H9 (cell line): ENCODE measurements at regions not wholly inside any gene's neighbourhood (a gene's known extent, or its start where the extent isn't known, plus 50 kb on each side); places are given as distances from the start of the nearest gene placed in this dataset.

Experiments
- DNase-seq: peaks from one replicate; pipeline ENCODE4 v3.0.0-alpha.2; 2017
- H2AFZ ChIP-seq: one replicate; pipeline ENCODE4 v1.6.1; 2013; ENCODE audit warnings: mild to moderate bottlenecking, low read length, control low read depth, moderate library complexity
- H2AK5ac ChIP-seq: 2 replicates; pipeline ENCODE4 v1.6.1; 2013; ENCODE audit warnings: low read length, control low read depth, mixed read lengths; ENCODE audit not compliant: insufficient read length
- H2BK120ac ChIP-seq: one replicate; pipeline ENCODE4 v1.6.1; 2013; ENCODE audit warnings: low read depth, mild to moderate bottlenecking, low read length, control low read depth, inconsistent platforms; ENCODE audit not compliant: poor library complexity, severe bottlenecking
- H2BK12ac ChIP-seq: 2 replicates; pipeline ENCODE4 v1.6.1; 2013; ENCODE audit warnings: low read length, control low read depth, mixed read lengths, low read depth; ENCODE audit not compliant: insufficient read length
- H2BK15ac ChIP-seq: 2 replicates; pipeline ENCODE4 v1.6.1; 2013; ENCODE audit warnings: low read depth, low read length, control low read depth
- H2BK20ac ChIP-seq: one replicate; pipeline ENCODE4 v1.6.1; 2013; ENCODE audit warnings: low read depth, mild to moderate bottlenecking, low read length, control low read depth, inconsistent platforms; ENCODE audit not compliant: poor library complexity, severe bottlenecking
- H2BK5ac ChIP-seq: 2 replicates; pipeline ENCODE4 v1.6.1; 2013; ENCODE audit warnings: low read length, control low read depth, mixed read lengths; ENCODE audit not compliant: insufficient read length
- H3K14ac ChIP-seq: 2 replicates; pipeline ENCODE4 v1.6.1; 2013; ENCODE audit warnings: low read length, control low read depth; ENCODE audit not compliant: insufficient read depth
- H3K18ac ChIP-seq: 2 replicates; pipeline ENCODE4 v1.6.1; 2013; ENCODE audit warnings: low read depth, mild to moderate bottlenecking, mixed read lengths, low read length, control low read depth; ENCODE audit not compliant: insufficient read length
- H3K23ac ChIP-seq: 2 replicates; pipeline ENCODE4 v1.6.1; 2013; ENCODE audit warnings: low read length, control low read depth, mixed read lengths, low read depth; ENCODE audit not compliant: insufficient read length
- H3K23me2 ChIP-seq: 2 replicates; pipeline ENCODE4 v1.6.1; 2013; ENCODE audit warnings: low read depth, mild to moderate bottlenecking, mixed read lengths, low read length, control low read depth; ENCODE audit not compliant: insufficient read length, poor library complexity, severe bottlenecking
- H3K27ac ChIP-seq: 2 replicates; pipeline ENCODE4 v1.5.1; 2013; ENCODE audit warnings: low read length, control low read depth, mixed read lengths, low read depth; ENCODE audit not compliant: insufficient read length
- H3K27me3 ChIP-seq: 2 replicates; pipeline ENCODE4 v1.6.1; 2013; ENCODE audit warnings: low read length, control low read depth, inconsistent platforms; ENCODE audit not compliant: insufficient read depth
- H3K4ac ChIP-seq: 2 replicates; pipeline ENCODE4 v1.6.1; 2013; ENCODE audit warnings: low read depth, mild to moderate bottlenecking, control low read depth, inconsistent platforms, low read length, moderate library complexity
- H3K4me1 ChIP-seq: 2 replicates; pipeline ENCODE4 v1.6.1; 2013; ENCODE audit warnings: low read length, control low read depth, inconsistent platforms; ENCODE audit not compliant: insufficient read depth
- H3K4me2 ChIP-seq: 2 replicates; pipeline ENCODE4 v1.6.1; 2013; ENCODE audit warnings: low read length, control low read depth, mixed read lengths; ENCODE audit not compliant: insufficient read length, insufficient read depth
- H3K56ac ChIP-seq: 2 replicates; pipeline ENCODE4 v1.6.1; 2013; ENCODE audit warnings: low read depth, mild to moderate bottlenecking, mixed read lengths, low read length, control low read depth; ENCODE audit not compliant: insufficient read length
- H3K79me1 ChIP-seq: 2 replicates; pipeline ENCODE4 v1.6.1; 2013; ENCODE audit warnings: low read depth, mild to moderate bottlenecking, moderate library complexity, low read length, control low read depth, inconsistent platforms; ENCODE audit not compliant: insufficient read depth, poor library complexity, severe bottlenecking
- H3K79me2 ChIP-seq: 2 replicates; pipeline ENCODE4 v1.6.1; 2013; ENCODE audit warnings: low read length, control low read depth, inconsistent platforms; ENCODE audit not compliant: insufficient read depth
- H3K9ac ChIP-seq: 2 replicates; pipeline ENCODE4 v1.6.1; 2013; ENCODE audit warnings: low read length, control low read depth, mixed read lengths; ENCODE audit not compliant: insufficient read length; ENCODE audit errors: extremely low read depth
- H3K9me3 ChIP-seq: one replicate; pipeline ENCODE4 v1.6.1; 2013; ENCODE audit warnings: low read depth, low read length, inconsistent platforms; ENCODE audit not compliant: control insufficient read depth
- H3T11ph ChIP-seq: one replicate; pipeline ENCODE4 v1.6.1; 2013; ENCODE audit warnings: mild to moderate bottlenecking, low read length, control low read depth, inconsistent platforms
- H4K20me1 ChIP-seq: one replicate; pipeline ENCODE4 v1.6.1; 2013; ENCODE audit not compliant: control insufficient read depth, insufficient read length, insufficient read depth
- H4K5ac ChIP-seq: 2 replicates; pipeline ENCODE4 v1.6.1; 2013; ENCODE audit warnings: low read depth, mild to moderate bottlenecking, mixed read lengths, low read length, control low read depth; ENCODE audit not compliant: insufficient read length
- H4K8ac ChIP-seq: replicated peaks from 2 replicates; pipeline ENCODE4 v1.6.1; 2013; ENCODE audit warnings: low read length, control low read depth, mixed read lengths, low read depth; ENCODE audit not compliant: insufficient read length
- H4K91ac ChIP-seq: 2 replicates; pipeline ENCODE4 v1.6.1; 2013; ENCODE audit warnings: low read depth, mild to moderate bottlenecking, moderate library complexity, mixed read lengths, low read length, control low read depth; ENCODE audit not compliant: insufficient read length
- H3K27ac Mint-ChIP-seq, 3 experiments: 2 replicates in 2 of 3; 3 replicates in 1 of 3; pipeline ENCODE4 v1.8.0; 2020 to 2021; ENCODE audit warnings: mixed read lengths in 3 of 3, mild to moderate bottlenecking in 1 of 3, moderate library complexity in 1 of 3
- H3K27me3 Mint-ChIP-seq: 2 replicates; pipeline ENCODE4 v1.8.0; 2021; ENCODE audit warnings: low read depth, mild to moderate bottlenecking, moderate library complexity, mixed read lengths
- H3K36me3 Mint-ChIP-seq, 3 experiments: 2 replicates in 2 of 3; 3 replicates in 1 of 3; pipeline ENCODE4 v1.8.0; 2020 to 2021; ENCODE audit warnings: low read depth in 3 of 3, mixed read lengths in 3 of 3; ENCODE audit not compliant: insufficient read depth in 1 of 3
- H3K4me1 Mint-ChIP-seq, 2 experiments: 2 replicates each; pipeline ENCODE4 v1.8.0; 2020; ENCODE audit warnings: mixed read lengths in 2 of 2
- H3K4me3 Mint-ChIP-seq, 2 experiments: 2 replicates in 1 of 2; 3 replicates in 1 of 2; pipeline ENCODE4 v1.8.0; 2020 to 2021; ENCODE audit warnings: mild to moderate bottlenecking in 2 of 2, mixed read lengths in 2 of 2, moderate library complexity in 1 of 2
- H3K9me3 Mint-ChIP-seq, 2 experiments: 2 replicates in 1 of 2; 3 replicates in 1 of 2; pipeline ENCODE4 v1.8.0; 2020; ENCODE audit warnings: mild to moderate bottlenecking in 2 of 2, mixed read lengths in 2 of 2, moderate library complexity in 1 of 2
- WGBS: extraction: QIAGEN DNeasy Blood & Tissue Kit; methylation state at CpG from one replicate; pipeline ENCODE4 v1.1.7; 2013; ENCODE audit warnings: missing lambda C conversion rate, low lambda C conversion rate, mixed read lengths; ENCODE audit not compliant: insufficient read length; ENCODE audit errors: extremely low coverage; 5-methylcytosine and 5-hydroxymethylcytosine counted together
- TF ChIP-seq, protein P1 (sequence below): fragments of 200-600 bp; sonication (generic); conservative IDR thresholded peaks from 3 replicates; pipeline ENCODE4 v1.8.0; 2021; ENCODE audit warnings: antibody characterized with exemption, mild to moderate bottlenecking

DNA sequence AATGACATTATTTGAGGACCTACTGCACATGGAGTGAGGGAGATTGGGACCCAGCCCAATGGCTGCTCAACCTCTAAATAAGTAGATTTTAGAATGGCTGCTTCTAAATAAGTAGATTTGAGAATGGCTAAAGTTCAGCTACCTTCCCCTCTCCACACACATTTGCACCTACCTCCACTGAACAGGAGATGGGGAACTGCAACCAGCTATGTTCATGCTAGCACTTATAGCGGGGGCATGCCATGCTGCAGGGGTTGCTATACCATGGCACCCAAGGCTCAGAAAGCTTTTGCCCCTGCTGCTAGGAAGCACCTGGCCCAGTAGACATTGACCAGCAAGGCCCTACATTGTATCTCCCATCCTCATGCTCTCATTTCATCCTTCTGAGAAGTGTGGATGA lies 70.2 kb upstream of the MAOA start:
- Histone ChIP-seq H3K79me1 (no peaks in the 10 kb centered on the region), H3K14ac (no peak overlapping the region; the same call in 1 of the 2 replicates), H3K4ac (no peak overlapping the region), H3K27me3 (no peaks in the 10 kb centered on the region), H3K9me3 (no peaks in the 10 kb centered on the region), H2BK20ac (no peak overlapping the region), H2BK12ac (no peak overlapping the region), H2AK5ac (no peak overlapping the region), H3K4me2 (no peak overlapping the region), H2BK15ac (no peak overlapping the region), H4K20me1 (no peaks in the 10 kb centered on the region), H2BK5ac (no peak overlapping the region), H3K23ac (no peak overlapping the region), H4K91ac (no peak overlapping the region), H4K8ac (no peak overlapping the region), H4K5ac (no peak overlapping the region), H3K79me2 (no peaks in the 10 kb centered on the region), H2AFZ (no peak overlapping the region), H3K56ac (no peak overlapping the region), H3K4me1 (no peaks in the 10 kb centered on the region), H3K23me2 (no peaks in the 10 kb centered on the region), H2BK120ac (no peak overlapping the region), H3K9ac (no peak overlapping the region), H3K27ac (no peak overlapping the region), H3T11ph (no peak overlapping the region), H3K18ac (no peak overlapping the region)
- Mint-ChIP-seq H3K36me3 (peaks cover 0 to 4% (median 0%) of the 10 kb centered on the region in 3 experiments; a peak in 2 of 7 replicates), H3K27ac (no peak overlapping the region), H3K9me3 (peaks cover 15 to 45% of the 10 kb centered on the region in 2 experiments; a peak in 4 of 5 replicates), H3K4me1 (no peaks in the 10 kb centered on the region), H3K4me3 (peak overlapping the region in 1 of 2 experiments; percentile 32; a peak in 1 of 5 replicates), H3K27me3 (0 out of 2 replicates have a peak, but pooled peaks cover 1% of the 10 kb centered on the region)
- no peak for DNase-seq
- TF ChIP-seq, protein P1, sequence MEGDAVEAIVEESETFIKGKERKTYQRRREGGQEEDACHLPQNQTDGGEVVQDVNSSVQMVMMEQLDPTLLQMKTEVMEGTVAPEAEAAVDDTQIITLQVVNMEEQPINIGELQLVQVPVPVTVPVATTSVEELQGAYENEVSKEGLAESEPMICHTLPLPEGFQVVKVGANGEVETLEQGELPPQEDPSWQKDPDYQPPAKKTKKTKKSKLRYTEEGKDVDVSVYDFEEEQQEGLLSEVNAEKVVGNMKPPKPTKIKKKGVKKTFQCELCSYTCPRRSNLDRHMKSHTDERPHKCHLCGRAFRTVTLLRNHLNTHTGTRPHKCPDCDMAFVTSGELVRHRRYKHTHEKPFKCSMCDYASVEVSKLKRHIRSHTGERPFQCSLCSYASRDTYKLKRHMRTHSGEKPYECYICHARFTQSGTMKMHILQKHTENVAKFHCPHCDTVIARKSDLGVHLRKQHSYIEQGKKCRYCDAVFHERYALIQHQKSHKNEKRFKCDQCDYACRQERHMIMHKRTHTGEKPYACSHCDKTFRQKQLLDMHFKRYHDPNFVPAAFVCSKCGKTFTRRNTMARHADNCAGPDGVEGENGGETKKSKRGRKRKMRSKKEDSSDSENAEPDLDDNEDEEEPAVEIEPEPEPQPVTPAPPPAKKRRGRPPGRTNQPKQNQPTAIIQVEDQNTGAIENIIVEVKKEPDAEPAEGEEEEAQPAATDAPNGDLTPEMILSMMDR, result peak; percentile 32; the same call in 1 of the 3 replicates
- WGBS, result no CpG with 5 or more reads among the region's 1 CpG
